22Rv1 (cell line): ENCODE measurements at regions not wholly inside any gene's neighbourhood (a gene's known extent, or its start where the extent isn't known, plus 50 kb on each side); places are given as distances from the start of the nearest gene placed in this dataset.

Experiments used
- H3K27ac ChIP-seq: fragments of 450-650 bp; 2 replicates; pipeline ENCODE4 v1.5.1; 2017
- CTCF ChIP-seq: fragments of 450-650 bp; IDR thresholded peaks from 2 replicates; pipeline ENCODE4 v1.5.1; 2017; ENCODE audit warnings: mild to moderate bottlenecking
- ZFX ChIP-seq: fragments of 450-650 bp; IDR thresholded peaks from 2 replicates; pipeline ENCODE4 v1.6.1; 2017; ENCODE audit warnings: antibody characterized with exemption, borderline replicate concordance

GRCh38 chr7:155995183-155995612, 182.9 kb upstream of the SHH start:
- TF ChIP-seq CTCF (no peak), ZFX (no peak)
- no peak overlapping the region for H3K27ac ChIP-seq

GRCh38 chr7:155994279-155994811, 182.1 kb upstream of the SHH start:
- H3K27ac ChIP-seq, result no peak overlapping the region
- TF ChIP-seq ZFX (no peak), CTCF (no peak)

GRCh38 chr7:155993420-155994278, 181.4 kb upstream of the SHH start:
- no peak for TF ChIP-seq CTCF
- TF ChIP-seq ZFX, result no peak
- no peak overlapping the region for H3K27ac ChIP-seq

DNA sequence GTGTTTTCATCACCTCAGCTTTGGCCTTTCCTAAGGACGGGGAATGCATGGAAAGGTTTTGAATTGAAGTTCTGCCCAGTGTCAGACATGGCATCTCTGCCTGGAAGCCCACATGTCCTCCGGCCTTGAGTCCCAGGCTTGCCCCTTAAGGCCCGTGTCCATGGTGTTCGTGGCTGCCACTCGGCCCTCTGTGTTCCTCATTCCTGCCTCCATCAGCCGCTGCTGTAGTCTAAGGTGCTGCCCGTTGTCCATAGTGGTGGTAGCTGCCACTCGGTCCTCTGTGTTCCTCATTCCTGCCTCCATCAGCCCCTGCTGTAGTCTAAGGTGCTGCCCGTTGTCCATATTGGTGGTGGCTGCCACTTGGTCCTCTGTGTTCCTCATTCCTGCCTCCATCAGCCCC, 180.7 kb upstream of the SHH start:
- H3K27ac ChIP-seq, result no peak overlapping the region
- TF ChIP-seq ZFX (no peak), CTCF (no peak)

DNA sequence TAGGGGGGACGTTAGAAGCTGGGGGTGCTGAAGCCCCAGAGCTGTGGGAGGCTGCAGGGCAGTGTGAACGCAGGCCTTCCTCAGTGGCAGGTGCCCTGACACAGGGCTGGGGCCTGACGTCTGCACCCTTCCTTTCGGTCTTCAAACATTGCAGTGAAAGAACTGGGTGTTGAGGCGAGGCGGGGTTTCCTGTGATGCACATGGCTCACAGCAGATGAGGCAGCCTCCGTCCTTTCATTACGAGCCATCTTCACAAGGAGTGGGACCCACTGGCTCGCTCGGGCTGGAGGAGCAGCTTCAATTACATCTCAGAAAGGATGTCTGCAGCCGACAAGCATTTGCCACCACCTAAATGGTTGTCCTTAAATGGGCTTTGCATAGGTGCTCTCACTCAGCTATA, 180.3 kb upstream of the SHH start:
- no peak overlapping the region for H3K27ac ChIP-seq

DNA sequence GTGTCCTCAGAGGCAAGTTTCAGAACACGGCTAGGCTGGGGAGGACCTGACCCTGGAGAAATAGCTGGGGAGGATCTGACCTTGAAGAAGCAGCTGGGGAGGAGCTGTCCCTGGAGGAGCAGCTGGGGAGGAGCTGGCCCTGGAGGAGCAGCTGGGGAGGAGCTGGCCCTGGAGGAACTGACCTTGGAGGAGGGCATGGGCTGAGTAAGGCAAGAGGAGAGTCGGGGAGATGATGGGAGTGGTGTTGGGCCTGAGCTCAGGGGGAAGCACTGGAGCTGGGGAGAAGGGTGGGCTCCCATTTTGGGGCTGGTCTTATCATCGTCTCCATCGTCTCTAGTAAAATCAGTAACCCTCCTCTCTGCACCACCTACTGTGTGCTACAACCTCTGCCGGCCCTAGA, 179.8 kb upstream of the SHH start:
- TF ChIP-seq ZFX (no peak), CTCF (no peak)
- H3K27ac ChIP-seq, result no peak overlapping the region

More for the DNA sequence above, 180.3 kb upstream of the SHH start:
- TF ChIP-seq CTCF (no peak), ZFX (no peak)

GRCh38 chr7:155991470-155991869, 179.2 kb upstream of the SHH start:
- H3K27ac ChIP-seq, result no peak overlapping the region
- TF ChIP-seq CTCF (no peak), ZFX (no peak)
